GM19328 (cell line): ENCODE measurements at regions not wholly inside any gene's neighbourhood (a gene's known extent, or its start where the extent isn't known, plus 50 kb on each side); places are given as distances from the start of the nearest gene placed in this dataset.

Experiments used
- ATAC-seq: cut with Tn5 transposase; IDR thresholded peaks from one replicate; pipeline ENCODE4 v1.9.1; 2021; ENCODE audit warnings: mild to moderate bottlenecking, moderate library complexity; ENCODE audit not compliant: unreplicated experiment

DNA sequence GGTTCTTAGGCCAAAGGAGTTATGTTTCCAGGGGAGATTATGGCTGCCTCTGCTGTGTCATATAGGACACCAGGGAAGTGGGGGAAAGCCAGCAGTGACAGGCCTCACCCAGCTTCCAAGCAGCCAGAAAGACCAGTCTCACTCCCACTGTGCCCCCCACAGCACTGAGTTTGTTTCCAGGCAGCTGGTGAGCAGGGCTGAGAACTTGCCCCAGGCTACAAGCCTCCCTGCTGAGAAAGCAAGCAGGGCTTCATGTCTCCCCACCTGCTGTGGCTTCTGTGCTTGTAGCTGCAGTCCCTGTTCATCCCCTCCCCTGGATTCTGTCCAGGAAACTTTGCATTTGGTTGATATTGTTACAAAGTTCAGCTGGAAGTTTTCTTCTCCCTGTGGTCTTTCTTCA is 376.3 kb downstream of the PDCD6IP start:
- no peak for ATAC-seq

DNA sequence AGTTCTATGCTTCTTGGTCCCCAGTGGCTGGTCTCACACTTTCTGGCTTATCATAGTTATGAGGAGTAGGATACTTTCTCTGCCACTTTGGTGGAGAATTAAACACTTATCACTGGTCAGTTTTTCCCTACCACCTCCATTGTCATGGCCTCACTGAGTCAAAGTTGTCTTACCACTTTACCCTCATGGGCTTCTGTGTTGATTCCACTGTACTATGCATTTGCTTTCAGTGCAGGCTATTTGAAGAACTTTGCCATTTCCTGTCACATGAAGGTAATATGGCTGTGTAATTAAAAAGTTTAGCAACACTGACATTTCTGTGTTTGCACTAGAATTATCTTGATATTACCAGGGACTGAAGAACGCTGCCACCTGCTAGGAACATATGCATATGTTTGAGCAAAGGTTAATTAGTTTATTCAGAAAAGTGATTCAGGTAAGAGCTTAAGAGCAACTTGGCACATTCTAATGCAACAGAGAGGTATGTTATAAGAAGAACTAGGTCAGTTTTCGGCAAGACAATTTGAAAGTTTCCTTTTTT is 377.3 kb downstream of the PDCD6IP start:
- ATAC-seq, result no peak

DNA sequence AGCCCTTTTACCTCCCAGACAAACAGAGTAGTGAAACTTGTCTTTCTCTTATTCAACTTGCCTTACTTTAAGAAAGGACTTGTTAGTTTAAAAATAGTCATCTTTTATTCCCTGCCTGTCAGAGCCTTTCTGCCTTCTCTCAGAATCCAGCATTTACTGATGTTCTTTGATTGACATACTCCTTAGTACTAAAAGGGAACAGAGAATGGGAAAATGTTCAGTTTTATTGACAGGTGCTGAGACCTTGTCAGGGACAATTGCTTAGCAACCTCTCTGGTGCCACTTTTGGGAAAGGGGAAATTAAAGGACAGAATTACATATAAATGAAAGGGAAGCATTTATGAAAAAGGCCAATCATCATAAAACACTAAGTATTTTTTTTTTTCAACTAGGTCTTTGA is 378.3 kb downstream of the PDCD6IP start:
- ATAC-seq, result no peak

- ATAC-seq, result no peak
These were observed 380.0 kb downstream of the PDCD6IP start for GRCh38 chr3:34178415-34178814.

GRCh38 chr3:34179716-34180115 is 381.3 kb downstream of the PDCD6IP start:
- ATAC-seq, result no peak

- ATAC-seq, result no peak
These were observed 382.1 kb downstream of the PDCD6IP start for GRCh38 chr3:34180532-34180931.

DNA sequence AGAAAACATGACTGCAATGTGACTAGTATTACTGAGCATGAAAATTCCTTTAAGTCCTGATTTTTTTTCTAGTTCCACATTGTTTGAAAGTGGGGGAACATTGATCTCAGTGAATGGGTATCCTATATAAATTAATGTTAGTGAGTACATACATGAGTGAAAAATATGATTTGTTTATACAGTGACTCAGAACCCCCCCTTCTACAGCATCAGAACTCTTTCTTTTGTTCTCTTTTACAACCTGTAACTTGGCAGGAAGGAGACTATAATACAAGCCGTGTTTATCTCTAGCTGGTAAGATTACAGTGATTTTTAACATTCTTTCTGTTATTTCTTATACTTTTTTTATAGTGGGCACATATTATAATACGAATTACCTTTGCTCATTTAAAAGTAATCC is 384.7 kb downstream of the PDCD6IP start:
- no peak for ATAC-seq

DNA sequence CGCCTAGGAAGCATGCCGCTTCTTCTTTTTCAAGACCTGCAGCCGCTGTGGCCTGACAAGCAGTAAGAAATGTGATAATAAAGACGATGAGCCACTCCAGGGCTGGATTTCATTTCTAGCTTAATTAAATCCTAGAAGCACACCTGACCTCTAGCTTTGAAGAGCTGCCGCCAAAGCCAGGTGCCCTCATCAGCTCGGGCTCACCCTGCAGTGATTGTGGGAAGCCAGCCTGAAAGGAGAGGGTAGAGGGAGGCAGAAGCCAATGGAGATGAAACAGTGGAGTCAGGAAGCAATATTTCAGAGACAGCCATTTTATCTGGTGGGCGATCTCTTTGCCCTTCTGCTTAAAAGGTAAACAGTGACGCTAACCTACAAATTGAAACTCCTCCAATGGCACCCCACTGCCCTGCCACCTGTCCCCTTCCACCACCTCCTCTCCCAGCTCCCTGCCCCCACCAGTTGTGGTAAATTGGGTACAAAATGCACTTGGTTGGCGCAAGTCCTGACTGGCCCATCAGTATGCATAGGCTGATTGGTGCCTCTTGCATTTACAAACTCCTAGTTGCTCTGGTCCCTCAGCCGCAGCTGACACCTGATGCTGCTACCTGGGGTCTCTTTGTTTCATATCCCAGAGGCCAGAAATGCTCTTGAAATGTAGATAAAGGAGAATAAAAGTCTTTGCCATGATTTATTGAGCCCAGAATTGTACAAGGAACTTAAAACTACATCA is 385.3 kb downstream of the PDCD6IP start:
- ATAC-seq, result no peak

GRCh38 chr3:34185301-34185700 is 386.9 kb downstream of the PDCD6IP start:
- no peak for ATAC-seq

DNA sequence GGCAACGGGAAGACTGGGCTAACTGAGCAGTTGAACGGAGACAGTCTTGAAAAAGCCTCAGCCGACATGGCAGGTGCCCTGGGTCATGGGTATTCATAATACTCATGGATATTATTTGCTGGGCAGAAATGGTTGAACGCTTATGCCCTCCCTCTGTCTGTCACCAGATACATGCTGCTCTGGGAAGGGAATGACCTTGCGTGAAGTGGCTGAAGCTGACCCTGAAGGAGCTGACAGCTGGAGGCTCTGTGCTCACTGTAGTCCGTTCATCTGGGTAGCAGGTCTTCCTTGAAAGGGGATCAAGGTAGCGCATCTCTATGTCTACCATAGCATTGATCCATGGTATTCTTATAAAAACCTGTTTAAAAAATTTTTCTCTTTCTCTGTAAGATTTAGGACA is 390.7 kb downstream of the PDCD6IP start:
- ATAC-seq, result no peak

DNA sequence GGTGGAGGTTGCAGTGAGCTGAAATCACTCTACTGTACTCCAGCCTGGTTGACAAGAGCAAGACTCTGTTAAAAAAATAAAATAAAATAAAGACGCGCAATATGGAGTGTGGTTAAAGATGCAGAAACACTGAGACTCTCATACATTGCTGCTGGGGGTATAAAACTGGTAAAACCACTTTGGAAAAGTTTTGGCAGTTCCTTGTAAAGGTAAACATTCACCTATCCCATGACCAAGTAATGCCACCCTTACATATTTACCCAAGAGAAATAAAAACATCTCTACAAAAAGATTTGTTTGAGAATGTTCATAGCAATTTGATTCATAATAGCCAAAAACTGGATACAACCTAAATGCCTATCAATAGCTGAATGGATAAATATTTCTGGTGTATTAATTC is 398.5 kb downstream of the PDCD6IP start:
- ATAC-seq, result no peak

DNA sequence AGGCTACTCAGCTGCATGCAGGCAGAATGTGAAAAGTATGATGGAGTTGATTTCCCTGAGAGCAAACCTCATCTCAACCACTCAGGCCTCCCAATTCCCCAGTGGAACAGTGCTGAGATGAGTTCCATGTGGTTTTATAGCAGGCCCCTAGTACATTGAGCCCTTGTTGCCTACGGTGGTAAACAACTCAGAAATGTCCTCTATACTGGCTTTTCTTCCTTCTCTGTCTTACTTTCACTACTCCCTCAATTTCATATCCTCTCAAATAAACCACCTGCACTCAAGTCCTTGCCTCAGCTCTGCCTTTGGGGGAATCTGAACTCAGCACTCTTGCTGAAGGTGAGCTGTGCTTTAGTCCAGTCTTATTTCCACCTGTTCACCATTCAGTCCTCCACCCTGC is 399.9 kb downstream of the PDCD6IP start:
- no peak for ATAC-seq

- peak; percentile 54 for ATAC-seq
These were observed 402.1 kb downstream of the PDCD6IP start for GRCh38 chr3:34200576-34200975.

GRCh38 chr3:34202975-34203374 is 404.5 kb downstream of the PDCD6IP start:
- no peak for ATAC-seq

GRCh38 chr3:34203386-34203785 is 405.0 kb downstream of the PDCD6IP start:
- ATAC-seq, result no peak

GRCh38 chr3:34207002-34207401 is 408.6 kb downstream of the PDCD6IP start:
- ATAC-seq, result no peak

DNA sequence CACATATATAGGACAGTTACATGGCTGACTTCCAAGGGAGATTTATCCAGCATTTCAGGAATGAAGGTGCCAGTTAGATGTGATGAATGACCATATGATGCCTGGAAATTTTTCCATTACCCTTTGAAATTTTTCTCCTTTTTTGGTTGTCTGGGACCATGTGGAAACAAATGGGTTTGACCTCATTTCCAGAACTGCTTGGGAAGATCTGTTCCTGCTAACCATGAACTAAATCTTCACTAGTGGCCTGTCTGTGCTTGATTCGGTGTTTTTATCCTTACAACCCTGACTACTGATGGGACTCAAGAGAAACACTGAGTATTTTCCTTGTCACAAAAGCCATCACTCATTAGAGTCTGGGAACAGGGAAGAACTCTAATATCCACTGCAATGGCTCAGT is 409.4 kb downstream of the PDCD6IP start:
- ATAC-seq, result no peak

DNA sequence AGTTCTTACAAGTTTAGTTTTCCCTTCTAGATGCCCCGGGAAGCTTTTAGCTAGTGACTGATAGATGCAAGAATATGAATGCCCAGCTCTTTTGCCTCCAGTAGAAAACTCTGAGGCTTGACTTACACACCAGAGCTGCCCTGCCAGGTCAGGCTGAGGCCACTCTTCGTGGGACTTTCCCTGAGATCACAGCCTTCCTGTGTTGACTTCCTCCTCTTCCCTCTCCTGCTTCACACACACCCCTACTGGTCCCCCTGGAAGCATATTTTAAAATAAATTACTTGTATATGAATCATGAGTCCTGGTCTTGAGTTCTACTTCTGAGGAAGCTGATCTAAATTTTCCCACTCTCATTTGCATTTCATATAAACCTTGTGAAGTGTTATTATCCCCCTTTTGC is 413.7 kb downstream of the PDCD6IP start:
- no peak for ATAC-seq

DNA sequence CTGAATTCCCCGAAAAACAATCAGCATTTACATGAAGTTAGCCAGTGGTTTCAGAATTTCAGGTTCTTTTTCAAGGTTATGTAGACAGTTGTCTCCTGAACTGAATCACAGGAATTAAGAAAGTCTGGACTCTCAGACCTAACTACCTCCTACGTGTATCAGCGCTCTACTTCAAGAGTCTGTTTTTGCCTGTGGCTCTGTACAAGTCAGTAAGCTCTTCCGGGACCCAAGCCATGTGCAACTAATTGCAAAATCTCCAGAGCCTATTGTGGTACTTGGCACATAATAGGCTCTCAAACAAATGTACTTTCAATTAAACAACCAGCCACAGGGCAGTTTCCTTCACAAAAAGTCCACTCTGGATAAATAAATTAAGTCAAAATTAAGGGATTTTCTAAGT is 414.2 kb downstream of the PDCD6IP start:
- ATAC-seq, result no peak

DNA sequence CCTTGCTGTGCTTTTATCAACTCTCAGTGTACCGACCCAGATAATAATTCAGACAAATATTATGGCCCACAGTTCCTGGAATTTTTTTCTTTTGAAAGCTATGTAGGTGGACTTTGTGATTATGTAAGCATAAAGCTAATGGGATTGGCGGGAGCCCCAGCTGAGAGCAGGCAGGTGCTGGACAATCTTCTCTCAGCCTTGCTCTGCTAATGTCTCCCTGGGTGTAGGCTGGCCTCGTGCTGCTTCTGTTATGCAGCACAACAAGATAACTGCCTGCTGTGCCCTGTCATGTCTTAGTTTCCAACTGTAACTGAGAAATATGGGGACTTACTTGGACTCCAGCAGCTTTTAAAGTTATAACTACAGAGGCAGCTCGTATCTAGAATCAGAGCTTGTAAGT is 415.0 kb downstream of the PDCD6IP start:
- ATAC-seq, result no peak

DNA sequence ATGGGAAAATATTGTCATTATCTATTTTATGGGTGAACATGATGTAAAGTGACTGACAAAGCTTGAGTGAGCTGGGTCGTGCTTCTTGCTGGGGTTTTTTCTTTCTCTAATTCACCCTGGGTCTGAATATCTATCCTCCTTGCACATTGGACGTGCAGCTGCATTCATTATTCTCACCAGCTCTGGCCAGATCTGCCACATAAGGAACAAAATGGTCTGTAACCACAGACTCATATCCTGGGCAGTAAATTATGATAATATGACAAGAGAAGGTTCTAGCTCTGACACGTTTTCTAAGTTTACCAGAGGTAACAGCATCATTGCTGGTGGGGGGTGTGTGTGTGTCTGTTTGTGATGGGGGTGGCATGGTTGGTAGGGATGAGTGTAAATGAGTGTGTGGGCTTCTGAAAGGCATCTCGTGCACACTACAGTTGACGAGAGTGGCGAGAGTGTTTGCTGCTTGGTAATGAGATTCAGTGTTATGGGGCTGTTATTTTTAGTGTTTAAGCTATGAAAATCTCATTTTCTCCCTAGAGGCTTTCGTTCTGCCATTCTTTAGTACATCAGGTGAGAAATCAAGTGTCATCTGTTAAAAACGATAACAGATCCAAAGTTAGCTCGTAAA is 418.4 kb downstream of the PDCD6IP start:
- no peak for ATAC-seq

- ATAC-seq, result no peak
These were observed 420.4 kb downstream of the PDCD6IP start for GRCh38 chr3:34218706-34219385.
